HG03521 (cell line): ENCODE measurements at regions not wholly inside any gene's neighbourhood (a gene's known extent, or its start where the extent isn't known, plus 50 kb on each side); places are given as distances from the start of the nearest gene placed in this dataset.

ENCODE experiments used
- ATAC-seq: cut with Tn5 transposase; IDR thresholded peaks from one replicate; pipeline ENCODE4 v1.9.1; 2021; ENCODE audit warnings: mild to moderate bottlenecking, moderate library complexity; ENCODE audit not compliant: unreplicated experiment

GRCh38 chr21:27268290-27268689 is 301.4 kb upstream of the ADAMTS5 start:
- ATAC-seq = no peak

- ATAC-seq = no peak
Measured at GRCh38 chr21:27265949-27266348, 299.1 kb upstream of the ADAMTS5 start.

GRCh38 chr21:27265492-27265891 is 298.6 kb upstream of the ADAMTS5 start:
- no peak for ATAC-seq

- no peak for ATAC-seq
Measured at GRCh38 chr21:27261676-27262075, 294.8 kb upstream of the ADAMTS5 start.

- no peak for ATAC-seq
Measured at GRCh38 chr21:27260728-27261127, 293.8 kb upstream of the ADAMTS5 start.

GRCh38 chr21:27258742-27259448 is 292.0 kb upstream of the ADAMTS5 start:
- ATAC-seq = no peak

- no peak for ATAC-seq
Measured at GRCh38 chr21:27257908-27258556, 291.1 kb upstream of the ADAMTS5 start.

GRCh38 chr21:27257226-27257625 is 290.3 kb upstream of the ADAMTS5 start:
- ATAC-seq = no peak

GRCh38 chr21:27251752-27252151 is 284.9 kb upstream of the ADAMTS5 start:
- no peak for ATAC-seq

- ATAC-seq = no peak
Measured at GRCh38 chr21:27250366-27250765, 283.5 kb upstream of the ADAMTS5 start.

- ATAC-seq = no peak
Measured at GRCh38 chr21:27248814-27249213, 281.9 kb upstream of the ADAMTS5 start.

- no peak for ATAC-seq
Measured at GRCh38 chr21:27246741-27247140, 279.9 kb upstream of the ADAMTS5 start.

- no peak for ATAC-seq
Measured at GRCh38 chr21:27244776-27245175, 277.9 kb upstream of the ADAMTS5 start.

GRCh38 chr21:27244352-27244751 is 277.5 kb upstream of the ADAMTS5 start:
- ATAC-seq = no peak

GRCh38 chr21:27240839-27241238 is 274.0 kb upstream of the ADAMTS5 start:
- ATAC-seq = no peak

GRCh38 chr21:27233514-27234115 is 266.7 kb upstream of the ADAMTS5 start:
- ATAC-seq = no peak

- ATAC-seq = no peak
Measured at GRCh38 chr21:27225940-27226339, 259.1 kb upstream of the ADAMTS5 start.

GRCh38 chr21:27225151-27225550 is 258.3 kb upstream of the ADAMTS5 start:
- no peak for ATAC-seq

GRCh38 chr21:27224169-27224568 is 257.3 kb upstream of the ADAMTS5 start:
- ATAC-seq = no peak

- no peak for ATAC-seq
Measured at GRCh38 chr21:27221077-27221476, 254.2 kb upstream of the ADAMTS5 start.

- ATAC-seq = no peak
Measured at GRCh38 chr21:27220416-27220815, 253.5 kb upstream of the ADAMTS5 start.

GRCh38 chr21:27219068-27219467 is 252.2 kb upstream of the ADAMTS5 start:
- ATAC-seq = no peak
